ENCODE measurements at regions not wholly inside any gene's neighbourhood (a gene's known extent, or its start where the extent isn't known, plus 50 kb on each side); places are given as distances from the start of the nearest gene placed in this dataset.

DNA sequence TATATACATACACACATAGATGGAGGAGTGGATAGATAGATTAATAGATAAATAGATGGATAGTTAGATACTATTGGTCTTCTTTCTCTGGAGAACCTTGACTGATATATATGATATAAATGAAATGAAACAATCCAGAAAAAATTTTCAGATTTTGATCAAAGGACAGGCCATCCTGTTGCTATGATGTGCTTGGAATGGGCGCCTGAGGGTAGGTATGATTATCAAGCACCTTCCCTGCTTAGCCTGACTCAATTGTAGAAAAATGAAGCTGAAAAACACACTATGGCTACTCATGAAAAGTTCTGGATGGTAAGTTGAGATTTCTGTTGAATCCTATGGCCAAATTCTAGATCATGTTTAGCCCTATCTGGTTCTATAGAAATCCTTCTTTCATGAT is 266.5 kb upstream of the KLF4 start:
- DNase-seq (ENCODE audit: low read depth, low spot score) = no peak
- peaks cover 2% of the 10 kb centered on the region for H3K9me3 Mint-ChIP-seq
- H3K27me3 Mint-ChIP-seq (ENCODE audit: low read depth) = no peaks in the 10 kb centered on the region

GRCh38 chr9:107755246-107755645 is 265.7 kb upstream of the KLF4 start:
- H3K4me1 Mint-ChIP-seq = peaks cover 3% of the 10 kb centered on the region
- no peak for DNase-seq (ENCODE audit: low read depth, low spot score)
- H3K36me3 Mint-ChIP-seq (ENCODE audit: low read depth) = no peaks in the 10 kb centered on the region
- H3K4me3 Mint-ChIP-seq = no peak overlapping the region
- peaks cover 2% of the 10 kb centered on the region for H3K9me3 Mint-ChIP-seq
- TF ChIP-seq, protein P1, sequence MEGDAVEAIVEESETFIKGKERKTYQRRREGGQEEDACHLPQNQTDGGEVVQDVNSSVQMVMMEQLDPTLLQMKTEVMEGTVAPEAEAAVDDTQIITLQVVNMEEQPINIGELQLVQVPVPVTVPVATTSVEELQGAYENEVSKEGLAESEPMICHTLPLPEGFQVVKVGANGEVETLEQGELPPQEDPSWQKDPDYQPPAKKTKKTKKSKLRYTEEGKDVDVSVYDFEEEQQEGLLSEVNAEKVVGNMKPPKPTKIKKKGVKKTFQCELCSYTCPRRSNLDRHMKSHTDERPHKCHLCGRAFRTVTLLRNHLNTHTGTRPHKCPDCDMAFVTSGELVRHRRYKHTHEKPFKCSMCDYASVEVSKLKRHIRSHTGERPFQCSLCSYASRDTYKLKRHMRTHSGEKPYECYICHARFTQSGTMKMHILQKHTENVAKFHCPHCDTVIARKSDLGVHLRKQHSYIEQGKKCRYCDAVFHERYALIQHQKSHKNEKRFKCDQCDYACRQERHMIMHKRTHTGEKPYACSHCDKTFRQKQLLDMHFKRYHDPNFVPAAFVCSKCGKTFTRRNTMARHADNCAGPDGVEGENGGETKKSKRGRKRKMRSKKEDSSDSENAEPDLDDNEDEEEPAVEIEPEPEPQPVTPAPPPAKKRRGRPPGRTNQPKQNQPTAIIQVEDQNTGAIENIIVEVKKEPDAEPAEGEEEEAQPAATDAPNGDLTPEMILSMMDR (conservative IDR thresholded peaks at IDR 0.05) = no peak
- H3K27me3 Mint-ChIP-seq (ENCODE audit: low read depth) = no peaks in the 10 kb centered on the region
- no peak overlapping the region for H3K27ac Mint-ChIP-seq (ENCODE audit: unreplicated experiment)

More for the DNA sequence above, 266.5 kb upstream of the KLF4 start:
- H3K27ac Mint-ChIP-seq (ENCODE audit: unreplicated experiment) = no peak overlapping the region
- TF ChIP-seq, protein P1 (conservative IDR thresholded peaks at IDR 0.05) = no peak
- no peaks in the 10 kb centered on the region for H3K36me3 Mint-ChIP-seq (ENCODE audit: low read depth)
- no peak overlapping the region for H3K4me3 Mint-ChIP-seq
- peaks cover 2% of the 10 kb centered on the region for H3K4me1 Mint-ChIP-seq

- Mint-ChIP-seq H3K9me3 (no peaks in the 10 kb centered on the region), H3K27ac (ENCODE audit: unreplicated experiment) (no peak overlapping the region), H3K4me3 (no peak overlapping the region), H3K4me1 (peaks cover 7% of the 10 kb centered on the region), H3K36me3 (ENCODE audit: low read depth) (no peaks in the 10 kb centered on the region), H3K27me3 (ENCODE audit: low read depth) (no peaks in the 10 kb centered on the region)
- TF ChIP-seq, protein P1 (conservative IDR thresholded peaks at IDR 0.05) = no peak
- no peak for DNase-seq (ENCODE audit: low read depth, low spot score)
These were observed 262.1 kb upstream of the KLF4 start for GRCh38 chr9:107751567-107752210.

DNA sequence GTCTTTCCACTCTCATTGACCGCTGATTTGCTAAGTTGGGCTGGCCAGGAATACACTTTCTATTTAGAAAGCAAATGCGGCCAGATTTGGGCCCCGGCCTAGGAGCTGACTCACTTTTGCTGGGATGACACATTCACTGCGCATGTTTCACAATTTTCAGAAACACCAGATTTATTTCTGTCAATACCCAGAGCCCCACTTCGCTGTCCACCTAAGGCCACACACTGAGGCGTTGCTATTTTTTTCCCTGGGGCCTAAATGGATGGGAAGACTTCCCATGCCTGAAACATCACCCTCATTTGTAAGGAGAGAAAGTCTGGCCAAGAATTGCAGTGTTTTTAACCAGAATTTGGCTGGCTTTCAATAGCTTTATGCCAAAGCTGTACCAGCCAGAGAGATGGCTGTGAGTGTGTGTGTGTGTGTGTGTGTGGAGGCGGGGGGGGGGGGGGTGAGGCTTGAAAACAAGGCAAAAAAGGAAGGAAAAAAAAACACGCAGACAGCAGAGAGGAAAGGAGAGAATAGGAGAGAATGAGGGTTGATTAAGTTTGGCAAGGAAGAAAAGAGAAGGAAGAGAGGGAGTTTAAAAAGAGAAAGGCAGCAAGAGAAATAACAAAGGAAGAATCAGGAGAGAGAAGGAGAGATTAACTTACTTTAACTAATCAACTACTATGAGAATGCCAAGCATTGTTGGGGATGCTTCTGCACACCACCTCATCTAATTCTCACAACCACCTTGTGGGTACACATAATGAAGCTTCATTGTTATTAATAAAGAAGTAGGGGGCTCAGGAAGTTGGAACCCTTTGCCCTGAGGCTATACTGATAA is 261.4 kb upstream of the KLF4 start:
- H3K4me3 Mint-ChIP-seq = no peak overlapping the region
- H3K27ac Mint-ChIP-seq (ENCODE audit: unreplicated experiment) = no peak overlapping the region
- no peak for DNase-seq (ENCODE audit: low read depth, low spot score)
- H3K4me1 Mint-ChIP-seq = peaks cover 7% of the 10 kb centered on the region
- no peaks in the 10 kb centered on the region for H3K9me3 Mint-ChIP-seq
- H3K27me3 Mint-ChIP-seq (ENCODE audit: low read depth) = no peaks in the 10 kb centered on the region
- TF ChIP-seq, protein P1 (conservative IDR thresholded peaks at IDR 0.05) = no peak
- no peaks in the 10 kb centered on the region for H3K36me3 Mint-ChIP-seq (ENCODE audit: low read depth)

- no peak for DNase-seq (ENCODE audit: low read depth, low spot score)
- Mint-ChIP-seq H3K27me3 (ENCODE audit: low read depth) (no peaks in the 10 kb centered on the region), H3K4me3 (no peak overlapping the region), H3K4me1 (peaks cover 7% of the 10 kb centered on the region), H3K27ac (ENCODE audit: unreplicated experiment) (no peak overlapping the region), H3K9me3 (no peaks in the 10 kb centered on the region), H3K36me3 (ENCODE audit: low read depth) (no peaks in the 10 kb centered on the region)
- TF ChIP-seq, protein P1 (conservative IDR thresholded peaks at IDR 0.05) = no peak
These were observed 260.3 kb upstream of the KLF4 start for GRCh38 chr9:107749787-107750444.

Data from neural crest cell (in vitro differentiated cells).